Astrocyte (in vitro differentiated cells and primary cell): ENCODE measurements at regions not wholly inside any gene's neighbourhood (a gene's known extent, or its start where the extent isn't known, plus 50 kb on each side); places are given as distances from the start of the nearest gene placed in this dataset.

Experiments
- DNase-seq: peaks from one replicate; pipeline ENCODE4 v3.0.0-alpha.2; 2010; ENCODE audit warnings: low read depth
- FAIRE-seq: peaks from 2 replicates; lab custom pipeline; 2011; peaks lifted over from hg19 to GRCh38; lab: Jason Lieb, UNC
- H2AFZ ChIP-seq: 2 replicates; pipeline ENCODE4 v1.6.0; 2012; ENCODE audit warnings: low read depth, low read length, inconsistent platforms
- H3K27ac ChIP-seq: 2 replicates; pipeline ENCODE4 v1.5.1; 2011; ENCODE audit warnings: low read depth, low read length, inconsistent platforms
- H3K27me3 ChIP-seq: 2 replicates; pipeline ENCODE4 v1.6.0; 2011; ENCODE audit warnings: low read length, inconsistent platforms; ENCODE audit not compliant: insufficient read depth
- H3K36me3 ChIP-seq: 2 replicates; pipeline ENCODE4 v1.5.1; 2011; ENCODE audit warnings: low read length, inconsistent platforms; ENCODE audit not compliant: insufficient read depth
- H3K4me1 ChIP-seq: 2 replicates; pipeline ENCODE4 v1.5.1; 2011; ENCODE audit warnings: low read length, inconsistent platforms; ENCODE audit not compliant: insufficient read depth
- H3K4me2 ChIP-seq: 2 replicates; pipeline ENCODE4 v1.6.0; 2012; ENCODE audit warnings: low read length, inconsistent platforms
- H3K4me3 ChIP-seq: 2 replicates; pipeline ENCODE4 v1.5.1; 2011; ENCODE audit warnings: low read depth, mild to moderate bottlenecking, low read length, inconsistent platforms; ENCODE audit not compliant: insufficient read depth
- H3K79me2 ChIP-seq: 2 replicates; pipeline ENCODE4 v1.6.0; 2012; ENCODE audit warnings: mild to moderate bottlenecking, low read length, inconsistent platforms; ENCODE audit not compliant: insufficient read depth
- H3K9ac ChIP-seq: 2 replicates; pipeline ENCODE4 v1.6.0; 2012; ENCODE audit warnings: mild to moderate bottlenecking, low read length, inconsistent platforms
- H3K9me3 ChIP-seq: 2 replicates; pipeline ENCODE4 v1.5.1; 2012; ENCODE audit warnings: low read depth, mild to moderate bottlenecking, low read length, inconsistent platforms; ENCODE audit not compliant: insufficient read depth
- H4K20me1 ChIP-seq: 2 replicates; pipeline ENCODE4 v1.6.0; 2012; ENCODE audit warnings: low read length, inconsistent platforms; ENCODE audit not compliant: insufficient read depth
- H3K27ac Mint-ChIP-seq: one replicate; pipeline ENCODE4 v1.8.0; 2021; ENCODE audit warnings: mild to moderate bottlenecking, mixed read lengths; ENCODE audit not compliant: unreplicated experiment
- H3K27me3 Mint-ChIP-seq: one replicate; pipeline ENCODE4 v1.8.0; 2021; ENCODE audit warnings: low read depth, mixed read lengths; ENCODE audit not compliant: unreplicated experiment
- H3K36me3 Mint-ChIP-seq: one replicate; pipeline ENCODE4 v1.8.0; 2021; ENCODE audit warnings: low read depth, mixed read lengths; ENCODE audit not compliant: unreplicated experiment
- H3K4me1 Mint-ChIP-seq: one replicate; pipeline ENCODE4 v1.8.0; 2021; ENCODE audit warnings: low read depth, mixed read lengths; ENCODE audit not compliant: unreplicated experiment
- H3K4me3 Mint-ChIP-seq: one replicate; pipeline ENCODE4 v1.8.0; 2021; ENCODE audit warnings: mild to moderate bottlenecking, moderate library complexity, mixed read lengths; ENCODE audit not compliant: unreplicated experiment
- H3K9me3 Mint-ChIP-seq: one replicate; pipeline ENCODE4 v1.8.0; 2021; ENCODE audit warnings: mild to moderate bottlenecking, mixed read lengths; ENCODE audit not compliant: unreplicated experiment
- EZH2 ChIP-seq: IDR thresholded peaks from 2 replicates; pipeline ENCODE4 v1.6.1; 2012; ENCODE audit warnings: mild to moderate bottlenecking, low read length, inconsistent platforms; ENCODE audit not compliant: insufficient read depth
- TF ChIP-seq, protein P1 (sequence below): IDR thresholded peaks from 2 replicates; pipeline ENCODE4 v1.5.1; 2011; ENCODE audit warnings: low read depth, mild to moderate bottlenecking, inconsistent platforms, low read length, moderate library complexity; ENCODE audit not compliant: insufficient read depth

DNA sequence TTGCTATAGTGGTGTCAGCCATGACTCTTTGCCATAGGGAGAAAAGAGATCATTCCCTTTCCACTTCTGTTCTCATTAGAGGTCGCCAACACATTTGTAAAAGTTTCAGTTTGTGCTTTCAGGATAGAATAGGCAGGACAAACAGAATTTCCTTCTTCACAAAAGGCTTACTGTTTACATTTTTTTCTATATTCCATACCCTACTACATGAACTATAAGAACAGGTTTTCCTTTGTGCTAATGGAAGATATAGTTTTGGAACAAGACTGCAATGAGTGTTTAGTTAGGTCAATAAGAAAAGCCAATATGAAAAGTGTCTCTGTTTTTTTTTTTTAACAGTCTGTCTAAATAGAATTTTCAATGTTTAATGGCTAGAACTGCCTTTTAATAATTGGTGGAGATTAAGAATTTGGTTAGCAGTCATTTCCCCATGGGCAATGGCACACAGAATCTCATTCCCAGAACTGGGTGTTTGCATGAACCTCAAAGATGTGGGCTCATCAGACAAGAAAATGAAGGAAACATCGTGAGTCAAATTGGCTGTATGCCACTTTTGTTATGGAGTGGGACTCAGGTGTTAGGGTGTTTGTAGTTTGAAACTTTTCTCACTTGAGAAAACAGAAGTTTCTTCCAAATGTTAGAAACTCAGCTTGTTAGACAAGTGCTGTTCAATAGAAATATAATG lies 75.2 kb upstream of the PRLR start:
- no peaks in the 10 kb centered on the region for H3K79me2 ChIP-seq
- H3K27ac Mint-ChIP-seq, result no peak overlapping the region
- FAIRE-seq (no peak), DNase-seq (no peak)
- no peaks in the 10 kb centered on the region for H3K9me3 ChIP-seq
- no peak overlapping the region for H2AFZ ChIP-seq
- H3K27me3 ChIP-seq, result peaks cover 2% of the 10 kb centered on the region
- H3K36me3 ChIP-seq, result no peaks in the 10 kb centered on the region
- no peaks in the 10 kb centered on the region for H3K9me3 Mint-ChIP-seq
- H3K4me1 ChIP-seq, result no peaks in the 10 kb centered on the region
- no peak overlapping the region for H3K4me3 ChIP-seq
- no peak overlapping the region for H3K27ac ChIP-seq
- TF ChIP-seq, protein P1, sequence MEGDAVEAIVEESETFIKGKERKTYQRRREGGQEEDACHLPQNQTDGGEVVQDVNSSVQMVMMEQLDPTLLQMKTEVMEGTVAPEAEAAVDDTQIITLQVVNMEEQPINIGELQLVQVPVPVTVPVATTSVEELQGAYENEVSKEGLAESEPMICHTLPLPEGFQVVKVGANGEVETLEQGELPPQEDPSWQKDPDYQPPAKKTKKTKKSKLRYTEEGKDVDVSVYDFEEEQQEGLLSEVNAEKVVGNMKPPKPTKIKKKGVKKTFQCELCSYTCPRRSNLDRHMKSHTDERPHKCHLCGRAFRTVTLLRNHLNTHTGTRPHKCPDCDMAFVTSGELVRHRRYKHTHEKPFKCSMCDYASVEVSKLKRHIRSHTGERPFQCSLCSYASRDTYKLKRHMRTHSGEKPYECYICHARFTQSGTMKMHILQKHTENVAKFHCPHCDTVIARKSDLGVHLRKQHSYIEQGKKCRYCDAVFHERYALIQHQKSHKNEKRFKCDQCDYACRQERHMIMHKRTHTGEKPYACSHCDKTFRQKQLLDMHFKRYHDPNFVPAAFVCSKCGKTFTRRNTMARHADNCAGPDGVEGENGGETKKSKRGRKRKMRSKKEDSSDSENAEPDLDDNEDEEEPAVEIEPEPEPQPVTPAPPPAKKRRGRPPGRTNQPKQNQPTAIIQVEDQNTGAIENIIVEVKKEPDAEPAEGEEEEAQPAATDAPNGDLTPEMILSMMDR, result no peak
- H3K27me3 Mint-ChIP-seq, result no peaks in the 10 kb centered on the region
- H4K20me1 ChIP-seq, result no peaks in the 10 kb centered on the region
- no peak overlapping the region for H3K4me2 ChIP-seq
- no peaks in the 10 kb centered on the region for H3K36me3 Mint-ChIP-seq
- H3K9ac ChIP-seq, result no peak overlapping the region
- no peak overlapping the region for H3K4me3 Mint-ChIP-seq
- H3K4me1 Mint-ChIP-seq, result no peaks in the 10 kb centered on the region

DNA sequence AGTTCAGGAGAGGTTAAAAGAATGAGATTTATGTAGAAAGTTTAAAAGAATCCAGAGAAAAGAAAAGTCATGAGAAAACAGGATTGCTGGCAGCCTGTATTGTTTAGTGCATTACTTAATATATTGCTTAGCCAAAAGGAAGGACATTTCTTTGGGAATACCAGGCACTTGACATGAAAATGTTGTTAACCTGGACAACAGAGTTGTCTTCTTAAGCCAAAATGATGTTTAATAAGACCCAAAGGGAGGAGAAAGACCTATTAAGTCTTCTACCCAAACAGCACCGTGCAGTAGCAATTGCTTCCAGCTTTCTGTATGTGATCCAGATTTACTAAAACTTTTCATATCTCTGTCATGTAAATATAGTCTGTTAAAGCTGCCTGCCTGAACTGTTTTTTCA lies 74.0 kb upstream of the PRLR start:
- Histone ChIP-seq H3K79me2 (no peaks in the 10 kb centered on the region), H3K36me3 (no peaks in the 10 kb centered on the region), H3K4me2 (no peak overlapping the region), H2AFZ (no peak overlapping the region), H3K4me3 (no peak overlapping the region), H3K9ac (no peak overlapping the region), H3K27ac (no peak overlapping the region), H3K27me3 (no peaks in the 10 kb centered on the region), H3K4me1 (no peaks in the 10 kb centered on the region), H3K9me3 (no peaks in the 10 kb centered on the region), H4K20me1 (no peaks in the 10 kb centered on the region)
- FAIRE-seq, result no peak
- H3K4me1 Mint-ChIP-seq, result peaks cover 4% of the 10 kb centered on the region
- H3K27ac Mint-ChIP-seq, result no peak overlapping the region
- H3K9me3 Mint-ChIP-seq, result no peaks in the 10 kb centered on the region
- TF ChIP-seq, protein P1, result no peak
- TF ChIP-seq EZH2, result no peak
- H3K4me3 Mint-ChIP-seq, result no peak overlapping the region
- H3K36me3 Mint-ChIP-seq, result no peaks in the 10 kb centered on the region
- DNase-seq, result no peak
- no peaks in the 10 kb centered on the region for H3K27me3 Mint-ChIP-seq

DNA sequence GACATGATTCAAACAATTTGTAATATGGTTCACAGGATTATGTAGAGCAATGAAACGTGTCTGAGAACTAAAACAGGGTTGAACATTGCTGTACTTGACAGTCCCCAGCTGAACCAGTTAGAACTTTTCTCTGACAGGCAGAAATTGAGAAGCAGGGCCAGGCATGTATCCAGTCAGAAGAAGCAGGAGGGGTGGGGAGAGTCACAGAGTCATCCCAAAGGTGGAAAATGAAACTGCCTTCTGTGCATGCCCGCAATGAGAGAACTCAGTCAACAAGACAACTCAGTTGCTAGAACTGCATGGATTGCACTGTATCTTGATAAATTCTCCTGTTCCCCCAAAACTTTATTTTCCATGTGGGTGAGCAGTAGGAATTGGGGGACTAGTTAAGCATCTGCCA lies 72.9 kb upstream of the PRLR start:
- no peak overlapping the region for H3K4me3 Mint-ChIP-seq
- Histone ChIP-seq H3K4me1 (no peaks in the 10 kb centered on the region), H3K9me3 (no peaks in the 10 kb centered on the region)

More for the DNA sequence above, 72.9 kb upstream of the PRLR start:
- Histone ChIP-seq H3K4me3 (no peak overlapping the region), H4K20me1 (no peaks in the 10 kb centered on the region), H3K9ac (no peak overlapping the region), H3K36me3 (no peaks in the 10 kb centered on the region), H3K4me2 (no peak overlapping the region), H3K27me3 (no peaks in the 10 kb centered on the region), H3K79me2 (no peaks in the 10 kb centered on the region), H2AFZ (no peak overlapping the region), H3K27ac (no peak overlapping the region)
- no peak overlapping the region for H3K27ac Mint-ChIP-seq
- no peaks in the 10 kb centered on the region for H3K27me3 Mint-ChIP-seq
- DNase-seq (no peak), FAIRE-seq (no peak)
- H3K4me1 Mint-ChIP-seq, result peaks cover 4% of the 10 kb centered on the region
- no peaks in the 10 kb centered on the region for H3K36me3 Mint-ChIP-seq
- TF ChIP-seq, protein P1, result no peak
- TF ChIP-seq EZH2, result no peak
- H3K9me3 Mint-ChIP-seq, result no peaks in the 10 kb centered on the region
